Right lobe of liver (tissue), 6 donors: ENCODE measurements at regions not wholly inside any gene's neighbourhood (a gene's known extent, or its start where the extent isn't known, plus 50 kb on each side); places are given as distances from the start of the nearest gene placed in this dataset.
A peak's percentile ranks its signal among the peaks of the same experiment; 100 is the strongest.

ENCODE experiments used
- ATAC-seq, 4 donors: fragments of 200-7000 bp; cut with Tn5 transposase; one replicate each; pipeline ENCODE4 v1.9.1; 2020; ENCODE audit warnings: mild to moderate bottlenecking in 4 of 4, moderate library complexity in 4 of 4
- DNase-seq, 3 donors: peaks; one replicate each; pipeline ENCODE4 v3.0.0-alpha.2; 2020
- H3K27ac ChIP-seq, 3 donors: fragments of 200-600 bp; one replicate each; pipeline ENCODE4 v1.8.0; 2022
- H3K27me3 ChIP-seq, 2 donors: fragments of 200-600 bp; one replicate each; pipeline ENCODE4 v1.8.0; 2022
- H3K36me3 ChIP-seq, 4 donors: fragments of 200-600 bp; sonication (generic) in 1 of 4; one replicate each; pipeline versions ENCODE4 v1.5.1 to v1.8.0; 2017 to 2022; ENCODE audit warnings: control low read depth in 1 of 4
- H3K4me1 ChIP-seq, 4 donors: fragments of 200-600 bp; sonication (generic) in 1 of 4; one replicate each; pipeline versions ENCODE4 v1.5.1 to v1.8.0; 2017 to 2022; ENCODE audit warnings: control low read depth in 1 of 4
- H3K4me3 ChIP-seq, 3 donors: fragments of 200-600 bp; one replicate each; pipeline ENCODE4 v1.8.0; 2022
- H3K9me3 ChIP-seq, 4 donors: fragments of 200-600 bp; sonication (generic) in 1 of 4; one replicate each; pipeline versions ENCODE4 v1.5.1 to v1.8.0; 2017 to 2022; ENCODE audit warnings: control low read depth in 1 of 4
- POLR2A ChIP-seq: fragments of 450-650 bp; IDR thresholded peaks from one replicate; pipeline ENCODE4 v1.6.1; 2017; ENCODE audit warnings: antibody characterized with exemption, mild to moderate bottlenecking
- WGBS: methylation state at CpG from one replicate; pipeline ENCODE4 v1.1.6; 2018; ENCODE audit warnings: low coverage, low lambda C conversion rate; ENCODE audit not compliant: insufficient coverage; ENCODE audit errors: missing lambda C conversion rate; 5-methylcytosine and 5-hydroxymethylcytosine counted together
- intact Hi-C, 2 donors: fragments of 100-400 bp; cut with DNase I; formaldehyde crosslinking; loops; one replicate each; pipeline versions ENCODE4 v1.11.2 to v1.14.1; 2022
- TF ChIP-seq, protein P1 (sequence below), 4 donors: fragments of 200-600 bp in 3 of 4; fragments of 450-650 bp in 1 of 4; IDR thresholded peaks; one replicate each; pipeline versions ENCODE4 v1.5.1 to v1.8.0; 2016 to 2022; ENCODE audit warnings: antibody characterized with exemption in 4 of 4, mild to moderate bottlenecking in 2 of 4
- donor health status: DM: no; HTN: yes; CAD: no.
- donor health status: DM: no; HTN: no; CAD: no.
- donor health status: DM: no; HTN: no; CAD: no.
- donor health status: DM: no; HTN: yes; CAD: no.
- donor health status: DM: no; HTN: yes; CAD: no.

DNA sequence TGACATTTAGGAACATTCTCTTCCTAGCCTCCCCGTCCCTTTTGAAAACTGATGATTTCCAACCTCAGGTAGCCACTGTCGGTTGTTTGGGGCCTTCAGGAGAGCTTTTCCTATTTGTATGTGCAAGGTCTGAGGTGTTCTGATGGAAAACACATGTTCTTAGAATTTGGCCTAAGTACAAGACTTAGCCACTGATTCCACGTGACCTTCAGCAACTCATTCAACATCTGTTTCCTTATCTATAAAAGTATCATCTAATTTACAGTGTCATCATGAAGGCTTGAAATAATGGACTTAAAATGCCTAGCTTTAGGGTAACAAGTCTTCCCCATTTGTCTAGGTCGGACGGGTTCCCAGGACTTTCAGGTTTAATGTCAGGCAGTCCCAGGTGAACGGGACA, 259.3 kb downstream of the SOX9 start:
- Histone ChIP-seq H3K27ac (no peak overlapping the region), H3K27me3 (no peaks in the 10 kb centered on the region), H3K4me3 (no peak overlapping the region), H3K9me3 (no peaks in the 10 kb centered on the region), H3K4me1 (no peaks in the 10 kb centered on the region), H3K36me3 (no peaks in the 10 kb centered on the region)
- DNase-seq (no peak), ATAC-seq (no peak)
- intact Hi-C loops, result no loop called here
- WGBS, result 71% methylated on average over 5 of the region's 6 CpGs
- TF ChIP-seq POLR2A, result no peak
- TF ChIP-seq, protein P1, sequence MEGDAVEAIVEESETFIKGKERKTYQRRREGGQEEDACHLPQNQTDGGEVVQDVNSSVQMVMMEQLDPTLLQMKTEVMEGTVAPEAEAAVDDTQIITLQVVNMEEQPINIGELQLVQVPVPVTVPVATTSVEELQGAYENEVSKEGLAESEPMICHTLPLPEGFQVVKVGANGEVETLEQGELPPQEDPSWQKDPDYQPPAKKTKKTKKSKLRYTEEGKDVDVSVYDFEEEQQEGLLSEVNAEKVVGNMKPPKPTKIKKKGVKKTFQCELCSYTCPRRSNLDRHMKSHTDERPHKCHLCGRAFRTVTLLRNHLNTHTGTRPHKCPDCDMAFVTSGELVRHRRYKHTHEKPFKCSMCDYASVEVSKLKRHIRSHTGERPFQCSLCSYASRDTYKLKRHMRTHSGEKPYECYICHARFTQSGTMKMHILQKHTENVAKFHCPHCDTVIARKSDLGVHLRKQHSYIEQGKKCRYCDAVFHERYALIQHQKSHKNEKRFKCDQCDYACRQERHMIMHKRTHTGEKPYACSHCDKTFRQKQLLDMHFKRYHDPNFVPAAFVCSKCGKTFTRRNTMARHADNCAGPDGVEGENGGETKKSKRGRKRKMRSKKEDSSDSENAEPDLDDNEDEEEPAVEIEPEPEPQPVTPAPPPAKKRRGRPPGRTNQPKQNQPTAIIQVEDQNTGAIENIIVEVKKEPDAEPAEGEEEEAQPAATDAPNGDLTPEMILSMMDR (IDR thresholded peaks at IDR 0.05), result no peak

DNA sequence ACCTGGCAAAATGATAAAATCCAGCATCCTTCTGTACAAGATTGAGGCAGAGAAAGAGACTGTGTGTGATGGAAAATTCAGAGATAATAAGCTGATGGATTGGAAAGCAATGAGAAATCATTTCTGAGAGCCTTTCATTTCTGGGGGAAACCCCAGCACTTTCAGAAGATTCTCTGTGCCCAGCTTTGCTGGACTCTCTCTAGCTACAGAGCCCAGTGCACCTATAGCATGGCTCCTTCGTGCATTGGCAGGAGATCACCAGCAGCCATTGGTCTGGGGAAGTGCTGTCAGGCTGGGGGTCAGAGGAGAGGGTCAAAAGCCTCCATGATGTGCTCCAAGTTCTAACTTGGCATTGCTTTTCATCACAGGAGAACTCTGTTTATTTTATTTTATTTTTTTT, 259.9 kb downstream of the SOX9 start:
- H3K4me3 ChIP-seq, result no peak overlapping the region
- ATAC-seq (no peak), DNase-seq (no peak)
- intact Hi-C loops, result no loop called here
- no CpG with 5 or more reads among the region's 1 CpG for WGBS
- no peaks in the 10 kb centered on the region for H3K9me3 ChIP-seq
- no peaks in the 10 kb centered on the region for H3K4me1 ChIP-seq
- no peak overlapping the region for H3K27ac ChIP-seq
- no peaks in the 10 kb centered on the region for H3K27me3 ChIP-seq
- H3K36me3 ChIP-seq, result no peaks in the 10 kb centered on the region
- TF ChIP-seq, protein P1 (IDR thresholded peaks at IDR 0.05), result no peak
- TF ChIP-seq POLR2A, result no peak

DNA sequence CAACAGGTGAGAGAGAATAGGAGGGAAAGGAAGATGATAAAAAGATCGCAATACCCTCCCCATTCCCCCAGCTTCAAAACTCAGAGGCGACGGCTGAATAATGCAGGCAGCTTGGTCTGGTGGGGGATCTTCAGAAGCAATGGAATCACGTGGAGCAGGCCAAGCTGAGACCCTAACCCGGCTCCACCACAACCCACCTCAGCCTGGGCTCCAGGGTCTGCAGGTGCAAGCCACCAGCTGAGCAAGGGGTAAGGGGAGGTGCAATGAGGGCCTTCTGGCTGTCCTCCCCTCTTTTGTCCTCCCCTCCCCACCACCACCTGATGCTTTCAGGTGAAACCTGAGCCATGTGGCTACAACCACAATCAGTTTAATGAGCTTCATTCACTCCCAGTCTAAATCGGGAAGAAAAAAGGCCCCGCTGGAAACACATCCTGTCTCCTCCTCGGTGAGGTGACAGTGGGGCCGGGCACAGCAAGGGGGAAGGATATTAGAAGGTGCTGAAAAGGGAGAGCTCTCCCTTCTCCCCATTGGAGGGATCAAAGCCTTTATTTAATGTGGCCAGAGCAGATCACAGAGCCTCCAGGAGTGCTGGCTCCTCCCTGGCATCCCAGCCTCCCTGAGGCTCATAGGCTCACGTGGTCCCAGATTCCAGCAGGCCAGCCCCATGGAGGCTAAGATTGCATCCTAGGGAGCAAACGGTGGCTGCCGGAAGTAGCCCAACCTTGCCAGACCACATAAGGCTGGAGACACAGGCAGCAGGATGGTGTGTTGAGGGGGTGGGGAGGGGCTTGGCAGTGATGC, 261.0 kb downstream of the SOX9 start:
- no peaks in the 10 kb centered on the region for H3K27me3 ChIP-seq
- H3K4me1 ChIP-seq, result no peaks in the 10 kb centered on the region
- no peak for ATAC-seq
- 65% methylated on average over 8 of the region's 12 CpGs for WGBS
- H3K9me3 ChIP-seq, result no peaks in the 10 kb centered on the region
- TF ChIP-seq, protein P1 (IDR thresholded peaks at IDR 0.05), result no peak
- no peak for TF ChIP-seq POLR2A
- H3K4me3 ChIP-seq, result no peak overlapping the region
- DNase-seq, result no peak
- no peak overlapping the region for H3K27ac ChIP-seq
- no peaks in the 10 kb centered on the region for H3K36me3 ChIP-seq
- intact Hi-C loops, result no loop called here

DNA sequence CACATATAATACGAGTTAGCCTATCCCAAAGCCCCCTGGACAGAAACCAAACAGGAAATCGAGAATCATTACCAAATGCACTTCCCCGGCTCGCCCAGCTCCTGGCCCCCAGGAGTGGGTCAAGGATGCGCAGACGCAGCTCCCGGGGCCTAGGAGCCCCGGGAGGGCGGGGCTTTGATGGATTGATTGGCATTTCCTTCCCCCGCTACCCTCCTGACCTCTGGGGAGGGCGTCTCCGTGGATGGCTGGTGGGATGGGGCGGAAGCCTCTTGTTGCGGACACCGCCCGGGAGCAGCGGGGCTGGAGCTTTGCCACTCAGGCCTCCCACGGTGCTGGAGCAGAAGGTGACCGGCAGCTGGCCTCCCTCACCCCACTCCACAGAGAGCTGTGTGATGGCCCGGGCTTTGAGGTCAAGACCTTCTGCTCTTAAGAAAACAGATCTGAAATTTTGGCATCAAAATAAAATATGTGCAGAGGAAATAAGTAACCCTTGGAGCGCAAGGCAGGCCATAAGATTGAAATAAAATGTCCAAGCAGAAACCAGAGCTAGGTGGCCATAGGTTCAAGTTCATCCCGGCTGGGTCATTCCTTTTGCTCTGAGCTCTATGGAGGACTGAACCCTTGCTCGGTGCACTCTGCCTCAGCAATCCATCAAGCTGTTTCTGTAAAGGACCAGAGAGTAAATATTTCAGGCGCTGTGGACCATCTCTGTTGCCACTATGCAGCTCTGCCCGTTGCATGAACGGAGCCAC, 262.3 kb downstream of the SOX9 start:
- no peak overlapping the region for H3K4me3 ChIP-seq
- no peaks in the 10 kb centered on the region for H3K27me3 ChIP-seq
- H3K4me1 ChIP-seq, result no peaks in the 10 kb centered on the region
- intact Hi-C loops, result no loop called here
- DNase-seq (no peak), ATAC-seq (peak in 2 of 4 donors; percentile 28 to 29)
- no peaks in the 10 kb centered on the region for H3K9me3 ChIP-seq
- 25% methylated on average over 17 of the region's 26 CpGs for WGBS
- no peaks in the 10 kb centered on the region for H3K36me3 ChIP-seq
- no peak overlapping the region for H3K27ac ChIP-seq
- TF ChIP-seq, protein P1 (IDR thresholded peaks at IDR 0.05), result no peak
- TF ChIP-seq POLR2A, result no peak
